NCI-H748 (cell line): ENCODE measurements at regions not wholly inside any gene's neighbourhood (a gene's known extent, or its start where the extent isn't known, plus 50 kb on each side); places are given as distances from the start of the nearest gene placed in this dataset.

Experiments
- DNase-seq: peaks from one replicate; lab custom pipeline; 2025; ENCODE audit not compliant: unreplicated experiment; lab: John Stamatoyannopoulos, UW

- no peak for DNase-seq
Measured at GRCh38 chr4:107117726-107118125, 81.6 kb upstream of the DKK2 start.

- DNase-seq, result peak; percentile 61
Measured at GRCh38 chr4:107115185-107115847, 79.2 kb upstream of the DKK2 start.

GRCh38 chr4:107114059-107114458 is 77.9 kb upstream of the DKK2 start:
- no peak for DNase-seq

- DNase-seq, result peak; percentile 3
Measured at GRCh38 chr4:107098401-107098800, 62.3 kb upstream of the DKK2 start.

GRCh38 chr4:107094976-107095375 is 58.9 kb upstream of the DKK2 start:
- DNase-seq, result no peak

DNA sequence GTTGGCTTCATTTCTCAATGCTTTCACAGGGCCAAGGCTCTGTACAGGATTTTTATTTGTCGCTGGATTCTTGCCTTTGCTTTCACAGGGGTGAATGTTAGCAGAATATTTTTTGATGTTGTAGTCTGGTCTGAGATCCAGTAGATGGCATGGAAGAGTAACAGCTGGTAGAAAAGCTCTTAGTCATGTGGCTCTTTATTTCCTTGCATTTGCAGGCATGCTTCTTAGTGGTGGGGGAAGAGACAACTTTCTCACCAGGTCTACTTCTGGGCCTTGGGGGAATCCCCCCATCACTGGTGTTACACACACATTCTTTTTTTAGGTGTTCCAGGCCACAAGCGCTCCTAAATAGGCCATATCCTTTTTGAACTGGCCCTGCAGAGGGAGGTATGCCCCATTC is 58.2 kb upstream of the DKK2 start:
- no peak for DNase-seq
